Endothelial cell (in vitro differentiated cells): ENCODE measurements at regions not wholly inside any gene's neighbourhood (a gene's known extent, or its start where the extent isn't known, plus 50 kb on each side); places are given as distances from the start of the nearest gene placed in this dataset.

Experiments
- DNase-seq: peaks from one replicate; pipeline ENCODE4 v3.0.0; 2021; ENCODE audit warnings: low spot score
- H3K27ac Mint-ChIP-seq: one replicate; pipeline ENCODE4 v1.8.0; 2021; ENCODE audit warnings: mixed read lengths, inconsistent platforms; ENCODE audit not compliant: unreplicated experiment
- H3K27me3 Mint-ChIP-seq: one replicate; pipeline ENCODE4 v1.8.0; 2021; ENCODE audit warnings: mild to moderate bottlenecking, moderate library complexity, mixed read lengths, inconsistent platforms; ENCODE audit not compliant: unreplicated experiment
- H3K36me3 Mint-ChIP-seq: one replicate; pipeline ENCODE4 v1.8.0; 2021; ENCODE audit warnings: mild to moderate bottlenecking, low read depth, mixed read lengths, inconsistent platforms; ENCODE audit not compliant: unreplicated experiment
- H3K4me1 Mint-ChIP-seq: one replicate; pipeline ENCODE4 v1.8.0; 2021; ENCODE audit warnings: mild to moderate bottlenecking, mixed read lengths, inconsistent platforms; ENCODE audit not compliant: unreplicated experiment
- H3K4me3 Mint-ChIP-seq: one replicate; pipeline ENCODE4 v1.8.0; 2021; ENCODE audit warnings: mild to moderate bottlenecking, mixed read lengths, inconsistent platforms; ENCODE audit not compliant: unreplicated experiment
- H3K9me3 Mint-ChIP-seq: one replicate; pipeline ENCODE4 v1.8.0; 2021; ENCODE audit warnings: mixed read lengths, inconsistent platforms; ENCODE audit not compliant: unreplicated experiment
- CTCF ChIP-seq: fragments of 200-600 bp; sonication (generic); IDR thresholded peaks from one replicate; pipeline ENCODE4 v1.5.0; 2021; ENCODE audit warnings: antibody characterized with exemption; ENCODE audit not compliant: unreplicated experiment

GRCh38 chr22:27697888-27698287, 103.7 kb downstream of the MN1 start:
- DNase-seq = no peak
- TF ChIP-seq CTCF = no peak
- peaks cover 5% of the 10 kb centered on the region for H3K36me3 Mint-ChIP-seq
- H3K27me3 Mint-ChIP-seq = peaks cover 4% of the 10 kb centered on the region
- H3K4me1 Mint-ChIP-seq = peaks cover 7% of the 10 kb centered on the region
- no peak overlapping the region for H3K27ac Mint-ChIP-seq
- H3K4me3 Mint-ChIP-seq = no peak overlapping the region
- H3K9me3 Mint-ChIP-seq = no peaks in the 10 kb centered on the region
